ENCODE measurements at regions not wholly inside any gene's neighbourhood (a gene's known extent, or its start where the extent isn't known, plus 50 kb on each side); places are given as distances from the start of the nearest gene placed in this dataset.

DNA sequence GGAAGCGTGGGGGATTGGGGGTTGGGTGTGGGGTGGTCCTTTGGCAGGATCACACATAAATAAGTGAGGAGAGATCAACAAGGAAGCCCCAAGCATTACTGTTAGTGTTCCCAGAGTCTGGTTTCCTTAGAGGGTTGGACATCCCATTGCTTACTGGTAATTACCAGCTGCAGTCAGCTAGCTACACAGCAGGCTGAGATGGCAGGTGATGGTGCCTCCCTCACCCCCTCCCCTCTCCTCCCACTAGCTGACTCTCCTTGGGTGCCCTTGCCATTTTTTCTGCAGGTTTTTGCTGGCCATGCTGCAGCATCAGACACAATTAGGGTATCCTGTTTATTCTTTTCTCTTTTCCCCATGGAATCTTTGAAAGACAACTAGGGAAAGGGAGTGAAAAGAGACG, 107.5 kb upstream of the TLR4 start:
- TF ChIP-seq EZH2 (IDR thresholded peaks at IDR 0.05; ENCODE audit: low read depth, unreplicated experiment) (no peak), ZNF114 (CRISPR knock-in tag; IDR thresholded peaks at IDR 0.05) (no peak), ZNF331 (CRISPR knock-in tag; IDR thresholded peaks at IDR 0.05; ENCODE audit: low read depth) (no peak), POLR2AphosphoS5 (IDR thresholded peaks at IDR 0.05; ENCODE audit: low read depth) (no peak), JUNB (IDR thresholded peaks at IDR 0.05; ENCODE audit: unreplicated experiment) (no peak), EZH2phosphoT487 (IDR thresholded peaks at IDR 0.05; ENCODE audit: unreplicated experiment) (no peak), CREB1 (CRISPR knock-in tag; IDR thresholded peaks at IDR 0.05; ENCODE audit: low read depth) (no peak), NANOG (IDR thresholded peaks at IDR 0.05; ENCODE audit: borderline replicate concordance) (no peak)
- TF ChIP-seq, protein P1, sequence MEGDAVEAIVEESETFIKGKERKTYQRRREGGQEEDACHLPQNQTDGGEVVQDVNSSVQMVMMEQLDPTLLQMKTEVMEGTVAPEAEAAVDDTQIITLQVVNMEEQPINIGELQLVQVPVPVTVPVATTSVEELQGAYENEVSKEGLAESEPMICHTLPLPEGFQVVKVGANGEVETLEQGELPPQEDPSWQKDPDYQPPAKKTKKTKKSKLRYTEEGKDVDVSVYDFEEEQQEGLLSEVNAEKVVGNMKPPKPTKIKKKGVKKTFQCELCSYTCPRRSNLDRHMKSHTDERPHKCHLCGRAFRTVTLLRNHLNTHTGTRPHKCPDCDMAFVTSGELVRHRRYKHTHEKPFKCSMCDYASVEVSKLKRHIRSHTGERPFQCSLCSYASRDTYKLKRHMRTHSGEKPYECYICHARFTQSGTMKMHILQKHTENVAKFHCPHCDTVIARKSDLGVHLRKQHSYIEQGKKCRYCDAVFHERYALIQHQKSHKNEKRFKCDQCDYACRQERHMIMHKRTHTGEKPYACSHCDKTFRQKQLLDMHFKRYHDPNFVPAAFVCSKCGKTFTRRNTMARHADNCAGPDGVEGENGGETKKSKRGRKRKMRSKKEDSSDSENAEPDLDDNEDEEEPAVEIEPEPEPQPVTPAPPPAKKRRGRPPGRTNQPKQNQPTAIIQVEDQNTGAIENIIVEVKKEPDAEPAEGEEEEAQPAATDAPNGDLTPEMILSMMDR (conservative IDR thresholded peaks at IDR 0.05; ENCODE audit: low read depth in 2 of 2), result no peak
- TF ChIP-seq, protein P2, sequence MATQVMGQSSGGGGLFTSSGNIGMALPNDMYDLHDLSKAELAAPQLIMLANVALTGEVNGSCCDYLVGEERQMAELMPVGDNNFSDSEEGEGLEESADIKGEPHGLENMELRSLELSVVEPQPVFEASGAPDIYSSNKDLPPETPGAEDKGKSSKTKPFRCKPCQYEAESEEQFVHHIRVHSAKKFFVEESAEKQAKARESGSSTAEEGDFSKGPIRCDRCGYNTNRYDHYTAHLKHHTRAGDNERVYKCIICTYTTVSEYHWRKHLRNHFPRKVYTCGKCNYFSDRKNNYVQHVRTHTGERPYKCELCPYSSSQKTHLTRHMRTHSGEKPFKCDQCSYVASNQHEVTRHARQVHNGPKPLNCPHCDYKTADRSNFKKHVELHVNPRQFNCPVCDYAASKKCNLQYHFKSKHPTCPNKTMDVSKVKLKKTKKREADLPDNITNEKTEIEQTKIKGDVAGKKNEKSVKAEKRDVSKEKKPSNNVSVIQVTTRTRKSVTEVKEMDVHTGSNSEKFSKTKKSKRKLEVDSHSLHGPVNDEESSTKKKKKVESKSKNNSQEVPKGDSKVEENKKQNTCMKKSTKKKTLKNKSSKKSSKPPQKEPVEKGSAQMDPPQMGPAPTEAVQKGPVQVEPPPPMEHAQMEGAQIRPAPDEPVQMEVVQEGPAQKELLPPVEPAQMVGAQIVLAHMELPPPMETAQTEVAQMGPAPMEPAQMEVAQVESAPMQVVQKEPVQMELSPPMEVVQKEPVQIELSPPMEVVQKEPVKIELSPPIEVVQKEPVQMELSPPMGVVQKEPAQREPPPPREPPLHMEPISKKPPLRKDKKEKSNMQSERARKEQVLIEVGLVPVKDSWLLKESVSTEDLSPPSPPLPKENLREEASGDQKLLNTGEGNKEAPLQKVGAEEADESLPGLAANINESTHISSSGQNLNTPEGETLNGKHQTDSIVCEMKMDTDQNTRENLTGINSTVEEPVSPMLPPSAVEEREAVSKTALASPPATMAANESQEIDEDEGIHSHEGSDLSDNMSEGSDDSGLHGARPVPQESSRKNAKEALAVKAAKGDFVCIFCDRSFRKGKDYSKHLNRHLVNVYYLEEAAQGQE (IDR thresholded peaks at IDR 0.05; ENCODE audit: unreplicated experiment), result no peak
- TF ChIP-seq, protein P3, sequence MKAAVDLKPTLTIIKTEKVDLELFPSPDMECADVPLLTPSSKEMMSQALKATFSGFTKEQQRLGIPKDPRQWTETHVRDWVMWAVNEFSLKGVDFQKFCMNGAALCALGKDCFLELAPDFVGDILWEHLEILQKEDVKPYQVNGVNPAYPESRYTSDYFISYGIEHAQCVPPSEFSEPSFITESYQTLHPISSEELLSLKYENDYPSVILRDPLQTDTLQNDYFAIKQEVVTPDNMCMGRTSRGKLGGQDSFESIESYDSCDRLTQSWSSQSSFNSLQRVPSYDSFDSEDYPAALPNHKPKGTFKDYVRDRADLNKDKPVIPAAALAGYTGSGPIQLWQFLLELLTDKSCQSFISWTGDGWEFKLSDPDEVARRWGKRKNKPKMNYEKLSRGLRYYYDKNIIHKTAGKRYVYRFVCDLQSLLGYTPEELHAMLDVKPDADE (IDR thresholded peaks at IDR 0.05), result no peak
- TF ChIP-seq, protein P4, sequence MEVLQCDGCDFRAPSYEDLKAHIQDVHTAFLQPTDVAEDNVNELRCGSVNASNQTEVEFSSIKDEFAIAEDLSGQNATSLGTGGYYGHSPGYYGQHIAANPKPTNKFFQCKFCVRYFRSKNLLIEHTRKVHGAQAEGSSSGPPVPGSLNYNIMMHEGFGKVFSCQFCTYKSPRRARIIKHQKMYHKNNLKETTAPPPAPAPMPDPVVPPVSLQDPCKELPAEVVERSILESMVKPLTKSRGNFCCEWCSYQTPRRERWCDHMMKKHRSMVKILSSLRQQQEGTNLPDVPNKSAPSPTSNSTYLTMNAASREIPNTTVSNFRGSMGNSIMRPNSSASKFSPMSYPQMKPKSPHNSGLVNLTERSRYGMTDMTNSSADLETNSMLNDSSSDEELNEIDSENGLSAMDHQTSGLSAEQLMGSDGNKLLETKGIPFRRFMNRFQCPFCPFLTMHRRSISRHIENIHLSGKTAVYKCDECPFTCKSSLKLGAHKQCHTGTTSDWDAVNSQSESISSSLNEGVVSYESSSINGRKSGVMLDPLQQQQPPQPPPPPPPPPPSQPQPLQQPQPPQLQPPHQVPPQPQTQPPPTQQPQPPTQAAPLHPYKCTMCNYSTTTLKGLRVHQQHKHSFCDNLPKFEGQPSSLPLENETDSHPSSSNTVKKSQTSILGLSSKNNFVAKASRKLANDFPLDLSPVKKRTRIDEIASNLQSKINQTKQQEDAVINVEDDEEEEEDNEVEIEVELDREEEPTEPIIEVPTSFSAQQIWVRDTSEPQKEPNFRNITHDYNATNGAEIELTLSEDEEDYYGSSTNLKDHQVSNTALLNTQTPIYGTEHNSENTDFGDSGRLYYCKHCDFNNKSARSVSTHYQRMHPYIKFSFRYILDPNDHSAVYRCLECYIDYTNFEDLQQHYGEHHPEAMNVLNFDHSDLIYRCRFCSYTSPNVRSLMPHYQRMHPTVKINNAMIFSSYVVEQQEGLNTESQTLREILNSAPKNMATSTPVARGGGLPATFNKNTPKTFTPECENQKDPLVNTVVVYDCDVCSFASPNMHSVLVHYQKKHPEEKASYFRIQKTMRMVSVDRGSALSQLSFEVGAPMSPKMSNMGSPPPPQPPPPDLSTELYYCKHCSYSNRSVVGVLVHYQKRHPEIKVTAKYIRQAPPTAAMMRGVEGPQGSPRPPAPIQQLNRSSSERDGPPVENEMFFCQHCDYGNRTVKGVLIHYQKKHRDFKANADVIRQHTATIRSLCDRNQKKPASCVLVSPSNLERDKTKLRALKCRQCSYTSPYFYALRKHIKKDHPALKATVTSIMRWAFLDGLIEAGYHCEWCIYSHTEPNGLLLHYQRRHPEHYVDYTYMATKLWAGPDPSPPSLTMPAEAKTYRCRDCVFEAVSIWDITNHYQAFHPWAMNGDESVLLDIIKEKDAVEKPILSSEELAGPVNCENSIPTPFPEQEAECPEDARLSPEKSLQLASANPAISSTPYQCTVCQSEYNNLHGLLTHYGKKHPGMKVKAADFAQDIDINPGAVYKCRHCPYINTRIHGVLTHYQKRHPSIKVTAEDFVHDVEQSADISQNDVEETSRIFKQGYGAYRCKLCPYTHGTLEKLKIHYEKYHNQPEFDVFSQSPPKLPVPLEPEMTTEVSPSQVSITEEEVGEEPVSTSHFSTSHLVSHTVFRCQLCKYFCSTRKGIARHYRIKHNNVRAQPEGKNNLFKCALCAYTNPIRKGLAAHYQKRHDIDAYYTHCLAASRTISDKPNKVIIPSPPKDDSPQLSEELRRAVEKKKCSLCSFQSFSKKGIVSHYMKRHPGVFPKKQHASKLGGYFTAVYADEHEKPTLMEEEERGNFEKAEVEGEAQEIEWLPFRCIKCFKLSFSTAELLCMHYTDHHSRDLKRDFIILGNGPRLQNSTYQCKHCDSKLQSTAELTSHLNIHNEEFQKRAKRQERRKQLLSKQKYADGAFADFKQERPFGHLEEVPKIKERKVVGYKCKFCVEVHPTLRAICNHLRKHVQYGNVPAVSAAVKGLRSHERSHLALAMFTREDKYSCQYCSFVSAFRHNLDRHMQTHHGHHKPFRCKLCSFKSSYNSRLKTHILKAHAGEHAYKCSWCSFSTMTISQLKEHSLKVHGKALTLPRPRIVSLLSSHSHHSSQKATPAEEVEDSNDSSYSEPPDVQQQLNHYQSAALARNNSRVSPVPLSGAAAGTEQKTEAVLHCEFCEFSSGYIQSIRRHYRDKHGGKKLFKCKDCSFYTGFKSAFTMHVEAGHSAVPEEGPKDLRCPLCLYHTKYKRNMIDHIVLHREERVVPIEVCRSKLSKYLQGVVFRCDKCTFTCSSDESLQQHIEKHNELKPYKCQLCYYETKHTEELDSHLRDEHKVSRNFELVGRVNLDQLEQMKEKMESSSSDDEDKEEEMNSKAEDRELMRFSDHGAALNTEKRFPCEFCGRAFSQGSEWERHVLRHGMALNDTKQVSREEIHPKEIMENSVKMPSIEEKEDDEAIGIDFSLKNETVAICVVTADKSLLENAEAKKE (CRISPR knock-in tag; IDR thresholded peaks at IDR 0.05), result no peak
